H9 (cell line): ENCODE measurements at regions not wholly inside any gene's neighbourhood (a gene's known extent, or its start where the extent isn't known, plus 50 kb on each side); places are given as distances from the start of the nearest gene placed in this dataset.

Experiments
- DNase-seq: peaks from one replicate; pipeline ENCODE4 v3.0.0-alpha.2; 2017
- H2AFZ ChIP-seq: one replicate; pipeline ENCODE4 v1.6.1; 2013; ENCODE audit warnings: mild to moderate bottlenecking, low read length, control low read depth, moderate library complexity
- H2AK5ac ChIP-seq: 2 replicates; pipeline ENCODE4 v1.6.1; 2013; ENCODE audit warnings: low read length, control low read depth, mixed read lengths; ENCODE audit not compliant: insufficient read length
- H2BK120ac ChIP-seq: one replicate; pipeline ENCODE4 v1.6.1; 2013; ENCODE audit warnings: low read depth, mild to moderate bottlenecking, low read length, control low read depth, inconsistent platforms; ENCODE audit not compliant: poor library complexity, severe bottlenecking
- H2BK12ac ChIP-seq: 2 replicates; pipeline ENCODE4 v1.6.1; 2013; ENCODE audit warnings: low read length, control low read depth, mixed read lengths, low read depth; ENCODE audit not compliant: insufficient read length
- H2BK15ac ChIP-seq: 2 replicates; pipeline ENCODE4 v1.6.1; 2013; ENCODE audit warnings: low read depth, low read length, control low read depth
- H2BK20ac ChIP-seq: one replicate; pipeline ENCODE4 v1.6.1; 2013; ENCODE audit warnings: low read depth, mild to moderate bottlenecking, low read length, control low read depth, inconsistent platforms; ENCODE audit not compliant: poor library complexity, severe bottlenecking
- H2BK5ac ChIP-seq: 2 replicates; pipeline ENCODE4 v1.6.1; 2013; ENCODE audit warnings: low read length, control low read depth, mixed read lengths; ENCODE audit not compliant: insufficient read length
- H3K14ac ChIP-seq: 2 replicates; pipeline ENCODE4 v1.6.1; 2013; ENCODE audit warnings: low read length, control low read depth; ENCODE audit not compliant: insufficient read depth
- H3K18ac ChIP-seq: 2 replicates; pipeline ENCODE4 v1.6.1; 2013; ENCODE audit warnings: low read depth, mild to moderate bottlenecking, mixed read lengths, low read length, control low read depth; ENCODE audit not compliant: insufficient read length
- H3K23ac ChIP-seq: 2 replicates; pipeline ENCODE4 v1.6.1; 2013; ENCODE audit warnings: low read length, control low read depth, mixed read lengths, low read depth; ENCODE audit not compliant: insufficient read length
- H3K23me2 ChIP-seq: 2 replicates; pipeline ENCODE4 v1.6.1; 2013; ENCODE audit warnings: low read depth, mild to moderate bottlenecking, mixed read lengths, low read length, control low read depth; ENCODE audit not compliant: insufficient read length, poor library complexity, severe bottlenecking
- H3K27ac ChIP-seq: 2 replicates; pipeline ENCODE4 v1.5.1; 2013; ENCODE audit warnings: low read length, control low read depth, mixed read lengths, low read depth; ENCODE audit not compliant: insufficient read length
- H3K27me3 ChIP-seq: 2 replicates; pipeline ENCODE4 v1.6.1; 2013; ENCODE audit warnings: low read length, control low read depth, inconsistent platforms; ENCODE audit not compliant: insufficient read depth
- H3K4ac ChIP-seq: 2 replicates; pipeline ENCODE4 v1.6.1; 2013; ENCODE audit warnings: low read depth, mild to moderate bottlenecking, control low read depth, inconsistent platforms, low read length, moderate library complexity
- H3K4me1 ChIP-seq: 2 replicates; pipeline ENCODE4 v1.6.1; 2013; ENCODE audit warnings: low read length, control low read depth, inconsistent platforms; ENCODE audit not compliant: insufficient read depth
- H3K4me2 ChIP-seq: 2 replicates; pipeline ENCODE4 v1.6.1; 2013; ENCODE audit warnings: low read length, control low read depth, mixed read lengths; ENCODE audit not compliant: insufficient read length, insufficient read depth
- H3K56ac ChIP-seq: 2 replicates; pipeline ENCODE4 v1.6.1; 2013; ENCODE audit warnings: low read depth, mild to moderate bottlenecking, mixed read lengths, low read length, control low read depth; ENCODE audit not compliant: insufficient read length
- H3K79me1 ChIP-seq: 2 replicates; pipeline ENCODE4 v1.6.1; 2013; ENCODE audit warnings: low read depth, mild to moderate bottlenecking, moderate library complexity, low read length, control low read depth, inconsistent platforms; ENCODE audit not compliant: insufficient read depth, poor library complexity, severe bottlenecking
- H3K79me2 ChIP-seq: 2 replicates; pipeline ENCODE4 v1.6.1; 2013; ENCODE audit warnings: low read length, control low read depth, inconsistent platforms; ENCODE audit not compliant: insufficient read depth
- H3K9ac ChIP-seq: 2 replicates; pipeline ENCODE4 v1.6.1; 2013; ENCODE audit warnings: low read length, control low read depth, mixed read lengths; ENCODE audit not compliant: insufficient read length; ENCODE audit errors: extremely low read depth
- H3K9me3 ChIP-seq: one replicate; pipeline ENCODE4 v1.6.1; 2013; ENCODE audit warnings: low read depth, low read length, inconsistent platforms; ENCODE audit not compliant: control insufficient read depth
- H3T11ph ChIP-seq: one replicate; pipeline ENCODE4 v1.6.1; 2013; ENCODE audit warnings: mild to moderate bottlenecking, low read length, control low read depth, inconsistent platforms
- H4K20me1 ChIP-seq: one replicate; pipeline ENCODE4 v1.6.1; 2013; ENCODE audit not compliant: control insufficient read depth, insufficient read length, insufficient read depth
- H4K5ac ChIP-seq: 2 replicates; pipeline ENCODE4 v1.6.1; 2013; ENCODE audit warnings: low read depth, mild to moderate bottlenecking, mixed read lengths, low read length, control low read depth; ENCODE audit not compliant: insufficient read length
- H4K8ac ChIP-seq: replicated peaks from 2 replicates; pipeline ENCODE4 v1.6.1; 2013; ENCODE audit warnings: low read length, control low read depth, mixed read lengths, low read depth; ENCODE audit not compliant: insufficient read length
- H4K91ac ChIP-seq: 2 replicates; pipeline ENCODE4 v1.6.1; 2013; ENCODE audit warnings: low read depth, mild to moderate bottlenecking, moderate library complexity, mixed read lengths, low read length, control low read depth; ENCODE audit not compliant: insufficient read length
- H3K27ac Mint-ChIP-seq, 3 experiments: 2 replicates in 2 of 3; 3 replicates in 1 of 3; pipeline ENCODE4 v1.8.0; 2020 to 2021; ENCODE audit warnings: mixed read lengths in 3 of 3, mild to moderate bottlenecking in 1 of 3, moderate library complexity in 1 of 3
- H3K27me3 Mint-ChIP-seq: 2 replicates; pipeline ENCODE4 v1.8.0; 2021; ENCODE audit warnings: low read depth, mild to moderate bottlenecking, moderate library complexity, mixed read lengths
- H3K36me3 Mint-ChIP-seq, 3 experiments: 2 replicates in 2 of 3; 3 replicates in 1 of 3; pipeline ENCODE4 v1.8.0; 2020 to 2021; ENCODE audit warnings: low read depth in 3 of 3, mixed read lengths in 3 of 3; ENCODE audit not compliant: insufficient read depth in 1 of 3
- H3K4me1 Mint-ChIP-seq, 2 experiments: 2 replicates each; pipeline ENCODE4 v1.8.0; 2020; ENCODE audit warnings: mixed read lengths in 2 of 2
- H3K4me3 Mint-ChIP-seq, 2 experiments: 2 replicates in 1 of 2; 3 replicates in 1 of 2; pipeline ENCODE4 v1.8.0; 2020 to 2021; ENCODE audit warnings: mild to moderate bottlenecking in 2 of 2, mixed read lengths in 2 of 2, moderate library complexity in 1 of 2
- H3K9me3 Mint-ChIP-seq, 2 experiments: 2 replicates in 1 of 2; 3 replicates in 1 of 2; pipeline ENCODE4 v1.8.0; 2020; ENCODE audit warnings: mild to moderate bottlenecking in 2 of 2, mixed read lengths in 2 of 2, moderate library complexity in 1 of 2
- WGBS: extraction: QIAGEN DNeasy Blood & Tissue Kit; methylation state at CpG from one replicate; pipeline ENCODE4 v1.1.7; 2013; ENCODE audit warnings: missing lambda C conversion rate, low lambda C conversion rate, mixed read lengths; ENCODE audit not compliant: insufficient read length; ENCODE audit errors: extremely low coverage; 5-methylcytosine and 5-hydroxymethylcytosine counted together
- TF ChIP-seq, protein P1 (sequence below): fragments of 200-600 bp; sonication (generic); conservative IDR thresholded peaks from 3 replicates; pipeline ENCODE4 v1.8.0; 2021; ENCODE audit warnings: antibody characterized with exemption, mild to moderate bottlenecking

GRCh38 chr1:30632481-30632880, 90.9 kb downstream of the MATN1 start:
- Histone ChIP-seq H2BK5ac (no peak overlapping the region), H3K4me2 (no peak overlapping the region)
- DNase-seq, result no peak

More at GRCh38 chr1:30632481-30632880, 90.9 kb downstream of the MATN1 start:
- H3K36me3 Mint-ChIP-seq, result no peaks in the 10 kb centered on the region; a peak in 1 of 7 replicates
- H2BK20ac ChIP-seq, result no peak overlapping the region
- H4K20me1 ChIP-seq, result no peaks in the 10 kb centered on the region
- no peaks in the 10 kb centered on the region for H3K23me2 ChIP-seq
- H4K8ac ChIP-seq, result no peak overlapping the region
- H2AK5ac ChIP-seq, result no peak overlapping the region
- H2BK120ac ChIP-seq, result no peak overlapping the region
- H3K27ac ChIP-seq, result no peak overlapping the region
- H3K27ac Mint-ChIP-seq, result no peak overlapping the region
- no peak overlapping the region for H3K56ac ChIP-seq
- no peak overlapping the region for H2BK15ac ChIP-seq
- no peak overlapping the region for H3K14ac ChIP-seq
- no peak overlapping the region for H3K18ac ChIP-seq
- WGBS, result no CpG with 5 or more reads among the region's 7 CpGs
- H3K4me1 Mint-ChIP-seq, result no peaks in the 10 kb centered on the region
- no peak overlapping the region for H3K4ac ChIP-seq
- no peak overlapping the region for H2AFZ ChIP-seq
- H3K27me3 Mint-ChIP-seq, result peaks cover 5% of the 10 kb centered on the region
- no peak overlapping the region for H2BK12ac ChIP-seq
- peaks cover 0 to under 1% of the 10 kb centered on the region in 2 experiments; a peak in 1 of 5 replicates for H3K9me3 Mint-ChIP-seq
- H3K23ac ChIP-seq, result no peak overlapping the region
- no peaks in the 10 kb centered on the region for H3K79me2 ChIP-seq
- H3K4me3 Mint-ChIP-seq, result no peak overlapping the region
- no peaks in the 10 kb centered on the region for H3K27me3 ChIP-seq
- no peaks in the 10 kb centered on the region for H3K79me1 ChIP-seq
- H4K91ac ChIP-seq, result no peak overlapping the region
- no peaks in the 10 kb centered on the region for H3K9me3 ChIP-seq
- no peak overlapping the region for H4K5ac ChIP-seq
- TF ChIP-seq, protein P1, sequence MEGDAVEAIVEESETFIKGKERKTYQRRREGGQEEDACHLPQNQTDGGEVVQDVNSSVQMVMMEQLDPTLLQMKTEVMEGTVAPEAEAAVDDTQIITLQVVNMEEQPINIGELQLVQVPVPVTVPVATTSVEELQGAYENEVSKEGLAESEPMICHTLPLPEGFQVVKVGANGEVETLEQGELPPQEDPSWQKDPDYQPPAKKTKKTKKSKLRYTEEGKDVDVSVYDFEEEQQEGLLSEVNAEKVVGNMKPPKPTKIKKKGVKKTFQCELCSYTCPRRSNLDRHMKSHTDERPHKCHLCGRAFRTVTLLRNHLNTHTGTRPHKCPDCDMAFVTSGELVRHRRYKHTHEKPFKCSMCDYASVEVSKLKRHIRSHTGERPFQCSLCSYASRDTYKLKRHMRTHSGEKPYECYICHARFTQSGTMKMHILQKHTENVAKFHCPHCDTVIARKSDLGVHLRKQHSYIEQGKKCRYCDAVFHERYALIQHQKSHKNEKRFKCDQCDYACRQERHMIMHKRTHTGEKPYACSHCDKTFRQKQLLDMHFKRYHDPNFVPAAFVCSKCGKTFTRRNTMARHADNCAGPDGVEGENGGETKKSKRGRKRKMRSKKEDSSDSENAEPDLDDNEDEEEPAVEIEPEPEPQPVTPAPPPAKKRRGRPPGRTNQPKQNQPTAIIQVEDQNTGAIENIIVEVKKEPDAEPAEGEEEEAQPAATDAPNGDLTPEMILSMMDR, result no peak
- H3K9ac ChIP-seq, result no peak overlapping the region
- no peak overlapping the region for H3T11ph ChIP-seq
- H3K4me1 ChIP-seq, result no peaks in the 10 kb centered on the region
